ENCODE measurements at regions not wholly inside any gene's neighbourhood (a gene's known extent, or its start where the extent isn't known, plus 50 kb on each side); places are given as distances from the start of the nearest gene placed in this dataset.

- no peak for TF ChIP-seq CTCF (IDR thresholded peaks at IDR 0.05; ENCODE audit: low read depth, low read length)
- TF ChIP-seq EZH2phosphoT487 (IDR thresholded peaks at IDR 0.05; ENCODE audit: low read depth): no peak
Measured at GRCh38 chr10:58086144-58086762, 181.4 kb downstream of the IPMK start.

Data from OCI-LY3 (cell line).